OCI-LY7 (cell line): ENCODE measurements at regions not wholly inside any gene's neighbourhood (a gene's known extent, or its start where the extent isn't known, plus 50 kb on each side); places are given as distances from the start of the nearest gene placed in this dataset.

Experiments
- EZH2phosphoT487 ChIP-seq: fragments of 200-600 bp; sonication (generic); IDR thresholded peaks from 2 replicates; pipeline ENCODE4 v1.6.1; 2018; ENCODE audit warnings: low read depth, borderline replicate concordance, mild to moderate bottlenecking, mixed run types, antibody characterized with exemption, low read length, moderate library complexity, mixed read lengths
- TF ChIP-seq, protein P1 (sequence below): fragments of 200-600 bp; sonication (generic); conservative IDR thresholded peaks from 2 replicates; pipeline ENCODE4 v1.5.1; 2014; ENCODE audit warnings: mild to moderate bottlenecking, antibody characterized with exemption, low read length, moderate library complexity, mixed read lengths

DNA sequence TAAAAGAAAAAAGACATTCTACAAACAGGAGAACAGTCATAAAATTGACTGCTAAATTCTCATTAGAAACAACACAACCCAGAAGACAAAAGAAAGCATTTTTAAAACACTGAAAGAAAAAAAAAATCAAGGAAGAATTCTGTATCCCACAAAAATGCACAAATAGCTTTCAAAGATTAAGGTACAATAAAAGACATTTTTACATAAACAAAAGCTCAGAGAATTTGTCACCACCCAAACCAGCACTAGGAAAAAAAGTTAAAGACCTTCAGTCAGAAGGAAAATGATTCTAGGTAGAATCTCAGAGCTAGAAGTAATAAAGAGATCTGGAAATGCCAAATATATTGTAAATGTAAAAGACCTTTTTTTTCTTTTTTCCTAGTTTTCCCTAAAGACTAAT, 252.4 kb downstream of the CLIC5 start:
- TF ChIP-seq, protein P1, sequence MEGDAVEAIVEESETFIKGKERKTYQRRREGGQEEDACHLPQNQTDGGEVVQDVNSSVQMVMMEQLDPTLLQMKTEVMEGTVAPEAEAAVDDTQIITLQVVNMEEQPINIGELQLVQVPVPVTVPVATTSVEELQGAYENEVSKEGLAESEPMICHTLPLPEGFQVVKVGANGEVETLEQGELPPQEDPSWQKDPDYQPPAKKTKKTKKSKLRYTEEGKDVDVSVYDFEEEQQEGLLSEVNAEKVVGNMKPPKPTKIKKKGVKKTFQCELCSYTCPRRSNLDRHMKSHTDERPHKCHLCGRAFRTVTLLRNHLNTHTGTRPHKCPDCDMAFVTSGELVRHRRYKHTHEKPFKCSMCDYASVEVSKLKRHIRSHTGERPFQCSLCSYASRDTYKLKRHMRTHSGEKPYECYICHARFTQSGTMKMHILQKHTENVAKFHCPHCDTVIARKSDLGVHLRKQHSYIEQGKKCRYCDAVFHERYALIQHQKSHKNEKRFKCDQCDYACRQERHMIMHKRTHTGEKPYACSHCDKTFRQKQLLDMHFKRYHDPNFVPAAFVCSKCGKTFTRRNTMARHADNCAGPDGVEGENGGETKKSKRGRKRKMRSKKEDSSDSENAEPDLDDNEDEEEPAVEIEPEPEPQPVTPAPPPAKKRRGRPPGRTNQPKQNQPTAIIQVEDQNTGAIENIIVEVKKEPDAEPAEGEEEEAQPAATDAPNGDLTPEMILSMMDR, result no peak
- no peak for TF ChIP-seq EZH2phosphoT487
